Brain microvascular endothelial cell (primary cell): ENCODE measurements at regions not wholly inside any gene's neighbourhood (a gene's known extent, or its start where the extent isn't known, plus 50 kb on each side); places are given as distances from the start of the nearest gene placed in this dataset.

ENCODE experiments used
- DNase-seq: peaks from one replicate; pipeline ENCODE4 v3.0.0-alpha.2; 2020
- H3K27ac ChIP-seq: fragments of 250-450 bp; sonication (Bioruptor Pico); 2 replicates; pipeline ENCODE4 v1.5.1; 2020; ENCODE audit warnings: mild to moderate bottlenecking, moderate library complexity
- H3K27me3 ChIP-seq: fragments of 250-450 bp; sonication (Bioruptor Pico); replicated peaks from 2 replicates; pipeline ENCODE4 v1.5.1; 2020; ENCODE audit warnings: mild to moderate bottlenecking
- H3K36me3 ChIP-seq: fragments of 250-450 bp; sonication (Bioruptor Pico); replicated peaks from 2 replicates; pipeline ENCODE4 v1.5.1; 2020; ENCODE audit warnings: mild to moderate bottlenecking
- H3K4me3 ChIP-seq: 2 replicates; pipeline ENCODE4 v1.5.1; 2011; ENCODE audit warnings: low read depth, mild to moderate bottlenecking, control low read depth, low read length, moderate library complexity
- in situ Hi-C: cut with HindIII; loops from 2 replicates; pipeline ENCODE4 v1.10.0; 2017; ENCODE audit warnings: low sequenced_read_pairs, low pct_ligation_motif_present
- TF ChIP-seq, protein P1 (sequence below): IDR thresholded peaks from 2 replicates; pipeline ENCODE4 v1.5.1; 2011; ENCODE audit warnings: low read depth, mild to moderate bottlenecking, moderate library complexity, low read length, control low read depth, inconsistent platforms; ENCODE audit errors: missing control alignments

DNA sequence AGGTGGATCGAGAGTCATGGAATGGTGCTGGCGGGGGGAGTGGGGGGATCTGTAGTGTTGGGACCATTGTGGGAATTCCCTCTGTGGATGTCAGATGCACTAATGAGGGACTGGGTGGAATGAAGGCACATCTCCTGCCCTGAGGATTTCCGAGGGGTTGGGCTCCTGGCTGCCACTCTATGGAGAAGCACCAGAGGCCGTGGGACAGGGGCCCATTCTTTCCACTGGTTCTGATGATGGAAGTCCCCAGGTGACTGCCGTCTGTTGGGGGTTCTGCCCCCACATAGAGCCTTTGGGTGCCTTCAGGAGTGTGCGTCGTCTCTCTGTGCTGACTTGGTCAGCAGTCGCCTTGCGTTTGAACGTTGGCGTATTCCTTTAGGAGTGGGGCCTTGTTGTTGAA is 202.9 kb downstream of the GLRX3 start:
- Histone ChIP-seq H3K27ac (no peak overlapping the region), H3K4me3 (no peak overlapping the region), H3K36me3 (no peaks in the 10 kb centered on the region), H3K27me3 (no peaks in the 10 kb centered on the region)
- in situ Hi-C loops = no loop called here
- TF ChIP-seq, protein P1, sequence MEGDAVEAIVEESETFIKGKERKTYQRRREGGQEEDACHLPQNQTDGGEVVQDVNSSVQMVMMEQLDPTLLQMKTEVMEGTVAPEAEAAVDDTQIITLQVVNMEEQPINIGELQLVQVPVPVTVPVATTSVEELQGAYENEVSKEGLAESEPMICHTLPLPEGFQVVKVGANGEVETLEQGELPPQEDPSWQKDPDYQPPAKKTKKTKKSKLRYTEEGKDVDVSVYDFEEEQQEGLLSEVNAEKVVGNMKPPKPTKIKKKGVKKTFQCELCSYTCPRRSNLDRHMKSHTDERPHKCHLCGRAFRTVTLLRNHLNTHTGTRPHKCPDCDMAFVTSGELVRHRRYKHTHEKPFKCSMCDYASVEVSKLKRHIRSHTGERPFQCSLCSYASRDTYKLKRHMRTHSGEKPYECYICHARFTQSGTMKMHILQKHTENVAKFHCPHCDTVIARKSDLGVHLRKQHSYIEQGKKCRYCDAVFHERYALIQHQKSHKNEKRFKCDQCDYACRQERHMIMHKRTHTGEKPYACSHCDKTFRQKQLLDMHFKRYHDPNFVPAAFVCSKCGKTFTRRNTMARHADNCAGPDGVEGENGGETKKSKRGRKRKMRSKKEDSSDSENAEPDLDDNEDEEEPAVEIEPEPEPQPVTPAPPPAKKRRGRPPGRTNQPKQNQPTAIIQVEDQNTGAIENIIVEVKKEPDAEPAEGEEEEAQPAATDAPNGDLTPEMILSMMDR = no peak
- DNase-seq = no peak

DNA sequence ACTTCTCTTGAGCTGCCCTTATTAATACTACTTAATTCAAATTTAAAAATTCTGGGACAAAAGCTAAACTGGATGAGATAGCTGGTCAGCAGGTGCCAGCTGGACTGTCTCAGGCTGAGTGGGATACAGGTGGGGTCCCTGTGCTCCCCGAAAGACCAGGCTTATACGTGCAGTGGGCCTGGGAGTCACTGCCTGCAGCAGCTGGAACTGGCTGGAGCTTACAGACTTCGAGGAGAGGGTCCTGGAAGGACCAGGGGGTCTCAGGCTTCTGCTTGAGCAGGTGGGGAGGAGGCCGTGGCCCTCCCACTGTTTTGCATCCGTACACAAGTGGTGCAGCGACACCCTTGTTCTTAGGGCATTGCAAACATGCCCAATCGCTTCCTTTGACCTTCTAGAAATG is 203.7 kb downstream of the GLRX3 start:
- Histone ChIP-seq H3K4me3 (no peak overlapping the region), H3K36me3 (no peaks in the 10 kb centered on the region), H3K27me3 (no peaks in the 10 kb centered on the region), H3K27ac (no peak overlapping the region)
- DNase-seq = no peak
- in situ Hi-C loops = no loop called here
- TF ChIP-seq, protein P1 = no peak

DNA sequence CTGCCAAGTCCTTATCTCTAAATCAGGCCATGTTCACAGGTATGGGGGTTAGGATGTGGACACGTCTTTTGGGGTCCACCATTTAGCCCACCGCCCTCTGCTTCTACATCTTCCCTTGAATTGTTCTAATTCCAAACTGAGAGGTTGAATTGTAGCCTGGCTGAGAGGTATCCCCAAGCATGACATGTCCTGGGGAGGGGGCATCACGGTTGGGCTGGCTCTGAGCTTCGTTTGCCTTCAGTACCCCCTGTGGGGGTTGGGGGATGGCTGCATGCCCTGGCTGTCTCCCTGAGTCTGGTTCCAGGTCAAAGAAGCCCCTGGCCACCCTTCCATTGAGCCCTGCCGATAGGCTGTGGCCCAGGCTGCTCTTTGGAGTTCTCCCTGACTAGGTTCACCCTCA is 204.6 kb downstream of the GLRX3 start:
- H3K36me3 ChIP-seq = no peaks in the 10 kb centered on the region
- no peaks in the 10 kb centered on the region for H3K27me3 ChIP-seq
- H3K27ac ChIP-seq = no peak overlapping the region
- TF ChIP-seq, protein P1 = no peak
- no peak for DNase-seq
- in situ Hi-C loops = no loop called here
- H3K4me3 ChIP-seq = no peak overlapping the region

DNA sequence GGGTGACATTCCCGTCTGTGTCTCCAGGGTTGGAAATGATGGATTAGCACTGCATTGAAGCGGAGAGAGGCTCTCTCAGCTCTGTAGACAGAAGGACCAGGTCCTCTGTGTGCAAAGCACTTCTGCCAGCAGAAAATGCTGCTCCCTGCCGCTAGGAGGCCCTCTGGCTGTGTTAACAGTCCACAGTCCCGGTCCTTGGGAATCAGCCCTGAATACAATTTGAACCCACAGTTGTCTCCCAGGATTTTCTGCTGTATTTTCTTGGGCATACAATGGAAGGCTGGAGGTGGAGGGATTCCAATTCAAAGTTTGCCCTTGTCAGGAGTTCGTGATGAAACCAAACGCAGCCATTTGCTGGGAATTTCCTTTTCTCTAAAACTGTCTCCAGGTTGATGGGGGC is 205.2 kb downstream of the GLRX3 start:
- no peak for DNase-seq
- Histone ChIP-seq H3K4me3 (no peak overlapping the region), H3K27me3 (no peaks in the 10 kb centered on the region), H3K27ac (no peak overlapping the region), H3K36me3 (no peaks in the 10 kb centered on the region)
- in situ Hi-C loops = no loop called here
- TF ChIP-seq, protein P1 = no peak

DNA sequence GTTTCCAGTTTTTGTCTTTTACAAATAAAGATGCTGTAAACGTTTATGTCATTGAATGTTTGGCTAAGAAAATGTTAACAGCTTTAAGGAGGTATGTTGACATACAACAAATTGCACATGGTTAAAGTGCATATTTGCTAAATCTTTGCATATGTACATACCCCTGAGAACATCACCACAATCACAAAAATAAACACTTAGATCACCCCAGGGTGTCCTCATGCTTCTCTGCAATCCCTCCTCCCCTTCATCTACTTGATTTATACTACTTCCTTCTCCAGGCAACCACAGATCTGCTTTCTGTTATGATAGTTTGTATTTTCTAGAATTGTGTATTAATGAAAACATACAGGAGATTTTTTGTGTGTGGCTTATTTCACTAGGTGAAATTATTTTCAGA is 209.5 kb downstream of the GLRX3 start:
- Histone ChIP-seq H3K4me3 (no peak overlapping the region), H3K27ac (no peak overlapping the region), H3K27me3 (no peaks in the 10 kb centered on the region), H3K36me3 (no peaks in the 10 kb centered on the region)
- in situ Hi-C loops = no loop called here
- TF ChIP-seq, protein P1 = no peak
- no peak for DNase-seq

DNA sequence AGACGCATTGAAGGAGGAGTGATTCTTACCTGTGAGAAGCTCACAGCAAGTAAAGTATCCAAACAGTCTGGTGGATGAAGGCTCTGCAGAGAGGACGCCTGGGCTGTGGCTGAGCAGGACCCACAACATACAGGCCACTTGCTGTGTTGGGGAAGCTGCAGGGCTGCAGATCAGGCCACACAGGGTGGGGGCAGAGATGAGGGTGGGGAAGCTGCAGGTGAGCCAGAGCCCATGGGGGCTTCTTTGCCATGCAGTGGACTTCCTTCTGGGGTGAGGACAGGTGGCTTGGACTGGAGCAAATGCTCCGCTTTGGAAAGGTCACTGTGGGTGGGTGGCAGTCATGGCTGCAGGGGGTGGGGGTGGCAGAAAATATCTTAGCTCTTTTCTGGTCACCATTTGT is 214.8 kb downstream of the GLRX3 start:
- Histone ChIP-seq H3K4me3 (no peak overlapping the region), H3K36me3 (no peaks in the 10 kb centered on the region), H3K27ac (no peak overlapping the region), H3K27me3 (no peaks in the 10 kb centered on the region)
- in situ Hi-C loops = no loop called here
- no peak for DNase-seq
- TF ChIP-seq, protein P1 = no peak
